H9 (cell line): ENCODE measurements at regions not wholly inside any gene's neighbourhood (a gene's known extent, or its start where the extent isn't known, plus 50 kb on each side); places are given as distances from the start of the nearest gene placed in this dataset.

Experiments used
- DNase-seq: peaks from one replicate; pipeline ENCODE4 v3.0.0-alpha.2; 2017
- H2AFZ ChIP-seq: one replicate; pipeline ENCODE4 v1.6.1; 2013; ENCODE audit warnings: mild to moderate bottlenecking, low read length, control low read depth, moderate library complexity
- H2AK5ac ChIP-seq: 2 replicates; pipeline ENCODE4 v1.6.1; 2013; ENCODE audit warnings: low read length, control low read depth, mixed read lengths; ENCODE audit not compliant: insufficient read length
- H2BK120ac ChIP-seq: one replicate; pipeline ENCODE4 v1.6.1; 2013; ENCODE audit warnings: low read depth, mild to moderate bottlenecking, low read length, control low read depth, inconsistent platforms; ENCODE audit not compliant: poor library complexity, severe bottlenecking
- H2BK12ac ChIP-seq: 2 replicates; pipeline ENCODE4 v1.6.1; 2013; ENCODE audit warnings: low read length, control low read depth, mixed read lengths, low read depth; ENCODE audit not compliant: insufficient read length
- H2BK15ac ChIP-seq: 2 replicates; pipeline ENCODE4 v1.6.1; 2013; ENCODE audit warnings: low read depth, low read length, control low read depth
- H2BK20ac ChIP-seq: one replicate; pipeline ENCODE4 v1.6.1; 2013; ENCODE audit warnings: low read depth, mild to moderate bottlenecking, low read length, control low read depth, inconsistent platforms; ENCODE audit not compliant: poor library complexity, severe bottlenecking
- H2BK5ac ChIP-seq: 2 replicates; pipeline ENCODE4 v1.6.1; 2013; ENCODE audit warnings: low read length, control low read depth, mixed read lengths; ENCODE audit not compliant: insufficient read length
- H3K14ac ChIP-seq: 2 replicates; pipeline ENCODE4 v1.6.1; 2013; ENCODE audit warnings: low read length, control low read depth; ENCODE audit not compliant: insufficient read depth
- H3K18ac ChIP-seq: 2 replicates; pipeline ENCODE4 v1.6.1; 2013; ENCODE audit warnings: low read depth, mild to moderate bottlenecking, mixed read lengths, low read length, control low read depth; ENCODE audit not compliant: insufficient read length
- H3K23ac ChIP-seq: 2 replicates; pipeline ENCODE4 v1.6.1; 2013; ENCODE audit warnings: low read length, control low read depth, mixed read lengths, low read depth; ENCODE audit not compliant: insufficient read length
- H3K23me2 ChIP-seq: 2 replicates; pipeline ENCODE4 v1.6.1; 2013; ENCODE audit warnings: low read depth, mild to moderate bottlenecking, mixed read lengths, low read length, control low read depth; ENCODE audit not compliant: insufficient read length, poor library complexity, severe bottlenecking
- H3K27ac ChIP-seq: 2 replicates; pipeline ENCODE4 v1.5.1; 2013; ENCODE audit warnings: low read length, control low read depth, mixed read lengths, low read depth; ENCODE audit not compliant: insufficient read length
- H3K27me3 ChIP-seq: 2 replicates; pipeline ENCODE4 v1.6.1; 2013; ENCODE audit warnings: low read length, control low read depth, inconsistent platforms; ENCODE audit not compliant: insufficient read depth
- H3K4ac ChIP-seq: 2 replicates; pipeline ENCODE4 v1.6.1; 2013; ENCODE audit warnings: low read depth, mild to moderate bottlenecking, control low read depth, inconsistent platforms, low read length, moderate library complexity
- H3K4me1 ChIP-seq: 2 replicates; pipeline ENCODE4 v1.6.1; 2013; ENCODE audit warnings: low read length, control low read depth, inconsistent platforms; ENCODE audit not compliant: insufficient read depth
- H3K4me2 ChIP-seq: 2 replicates; pipeline ENCODE4 v1.6.1; 2013; ENCODE audit warnings: low read length, control low read depth, mixed read lengths; ENCODE audit not compliant: insufficient read length, insufficient read depth
- H3K56ac ChIP-seq: 2 replicates; pipeline ENCODE4 v1.6.1; 2013; ENCODE audit warnings: low read depth, mild to moderate bottlenecking, mixed read lengths, low read length, control low read depth; ENCODE audit not compliant: insufficient read length
- H3K79me1 ChIP-seq: 2 replicates; pipeline ENCODE4 v1.6.1; 2013; ENCODE audit warnings: low read depth, mild to moderate bottlenecking, moderate library complexity, low read length, control low read depth, inconsistent platforms; ENCODE audit not compliant: insufficient read depth, poor library complexity, severe bottlenecking
- H3K79me2 ChIP-seq: 2 replicates; pipeline ENCODE4 v1.6.1; 2013; ENCODE audit warnings: low read length, control low read depth, inconsistent platforms; ENCODE audit not compliant: insufficient read depth
- H3K9ac ChIP-seq: 2 replicates; pipeline ENCODE4 v1.6.1; 2013; ENCODE audit warnings: low read length, control low read depth, mixed read lengths; ENCODE audit not compliant: insufficient read length; ENCODE audit errors: extremely low read depth
- H3K9me3 ChIP-seq: one replicate; pipeline ENCODE4 v1.6.1; 2013; ENCODE audit warnings: low read depth, low read length, inconsistent platforms; ENCODE audit not compliant: control insufficient read depth
- H3T11ph ChIP-seq: one replicate; pipeline ENCODE4 v1.6.1; 2013; ENCODE audit warnings: mild to moderate bottlenecking, low read length, control low read depth, inconsistent platforms
- H4K20me1 ChIP-seq: one replicate; pipeline ENCODE4 v1.6.1; 2013; ENCODE audit not compliant: control insufficient read depth, insufficient read length, insufficient read depth
- H4K5ac ChIP-seq: 2 replicates; pipeline ENCODE4 v1.6.1; 2013; ENCODE audit warnings: low read depth, mild to moderate bottlenecking, mixed read lengths, low read length, control low read depth; ENCODE audit not compliant: insufficient read length
- H4K8ac ChIP-seq: replicated peaks from 2 replicates; pipeline ENCODE4 v1.6.1; 2013; ENCODE audit warnings: low read length, control low read depth, mixed read lengths, low read depth; ENCODE audit not compliant: insufficient read length
- H4K91ac ChIP-seq: 2 replicates; pipeline ENCODE4 v1.6.1; 2013; ENCODE audit warnings: low read depth, mild to moderate bottlenecking, moderate library complexity, mixed read lengths, low read length, control low read depth; ENCODE audit not compliant: insufficient read length
- H3K27ac Mint-ChIP-seq, 3 experiments: 2 replicates in 2 of 3; 3 replicates in 1 of 3; pipeline ENCODE4 v1.8.0; 2020 to 2021; ENCODE audit warnings: mixed read lengths in 3 of 3, mild to moderate bottlenecking in 1 of 3, moderate library complexity in 1 of 3
- H3K27me3 Mint-ChIP-seq: 2 replicates; pipeline ENCODE4 v1.8.0; 2021; ENCODE audit warnings: low read depth, mild to moderate bottlenecking, moderate library complexity, mixed read lengths
- H3K36me3 Mint-ChIP-seq, 3 experiments: 2 replicates in 2 of 3; 3 replicates in 1 of 3; pipeline ENCODE4 v1.8.0; 2020 to 2021; ENCODE audit warnings: low read depth in 3 of 3, mixed read lengths in 3 of 3; ENCODE audit not compliant: insufficient read depth in 1 of 3
- H3K4me1 Mint-ChIP-seq, 2 experiments: 2 replicates each; pipeline ENCODE4 v1.8.0; 2020; ENCODE audit warnings: mixed read lengths in 2 of 2
- H3K4me3 Mint-ChIP-seq, 2 experiments: 2 replicates in 1 of 2; 3 replicates in 1 of 2; pipeline ENCODE4 v1.8.0; 2020 to 2021; ENCODE audit warnings: mild to moderate bottlenecking in 2 of 2, mixed read lengths in 2 of 2, moderate library complexity in 1 of 2
- H3K9me3 Mint-ChIP-seq, 2 experiments: 2 replicates in 1 of 2; 3 replicates in 1 of 2; pipeline ENCODE4 v1.8.0; 2020; ENCODE audit warnings: mild to moderate bottlenecking in 2 of 2, mixed read lengths in 2 of 2, moderate library complexity in 1 of 2
- WGBS: extraction: QIAGEN DNeasy Blood & Tissue Kit; methylation state at CpG from one replicate; pipeline ENCODE4 v1.1.7; 2013; ENCODE audit warnings: missing lambda C conversion rate, low lambda C conversion rate, mixed read lengths; ENCODE audit not compliant: insufficient read length; ENCODE audit errors: extremely low coverage; 5-methylcytosine and 5-hydroxymethylcytosine counted together
- TF ChIP-seq, protein P1 (sequence below): fragments of 200-600 bp; sonication (generic); conservative IDR thresholded peaks from 3 replicates; pipeline ENCODE4 v1.8.0; 2021; ENCODE audit warnings: antibody characterized with exemption, mild to moderate bottlenecking

DNA sequence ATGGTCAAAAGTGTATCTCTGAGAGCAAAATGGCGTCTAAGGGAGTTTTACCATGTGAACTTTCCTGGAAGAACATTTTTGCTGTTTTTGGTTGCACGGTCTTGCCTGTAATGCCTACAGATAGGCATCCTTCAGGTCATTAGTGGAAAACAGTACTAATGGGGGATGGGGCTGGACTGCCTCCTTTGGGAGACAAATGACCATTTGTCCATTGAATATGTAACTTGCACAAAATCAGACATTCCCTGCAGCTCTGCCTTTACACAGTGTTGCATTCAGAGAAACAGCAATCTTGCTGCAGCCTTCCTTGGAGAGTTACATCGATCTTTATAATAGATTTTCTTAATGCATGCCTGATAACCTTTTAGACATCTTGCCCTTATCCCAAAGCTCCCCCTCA lies 138.5 kb upstream of the EGFLAM start:
- Mint-ChIP-seq H3K27me3 (peaks cover 1% of the 10 kb centered on the region; the same call in 1 of the 2 replicates), H3K27ac (no peak overlapping the region), H3K9me3 (peaks cover 0 to 4% of the 10 kb centered on the region in 2 experiments; a peak in 2 of 5 replicates), H3K4me3 (no peak overlapping the region), H3K4me1 (peaks cover 7% of the 10 kb centered on the region in 2 experiments), H3K36me3 (no peaks in the 10 kb centered on the region)
- no peak overlapping the region for H2BK15ac ChIP-seq
- H2BK20ac ChIP-seq, result no peak overlapping the region
- H4K91ac ChIP-seq, result no peak overlapping the region
- TF ChIP-seq, protein P1, sequence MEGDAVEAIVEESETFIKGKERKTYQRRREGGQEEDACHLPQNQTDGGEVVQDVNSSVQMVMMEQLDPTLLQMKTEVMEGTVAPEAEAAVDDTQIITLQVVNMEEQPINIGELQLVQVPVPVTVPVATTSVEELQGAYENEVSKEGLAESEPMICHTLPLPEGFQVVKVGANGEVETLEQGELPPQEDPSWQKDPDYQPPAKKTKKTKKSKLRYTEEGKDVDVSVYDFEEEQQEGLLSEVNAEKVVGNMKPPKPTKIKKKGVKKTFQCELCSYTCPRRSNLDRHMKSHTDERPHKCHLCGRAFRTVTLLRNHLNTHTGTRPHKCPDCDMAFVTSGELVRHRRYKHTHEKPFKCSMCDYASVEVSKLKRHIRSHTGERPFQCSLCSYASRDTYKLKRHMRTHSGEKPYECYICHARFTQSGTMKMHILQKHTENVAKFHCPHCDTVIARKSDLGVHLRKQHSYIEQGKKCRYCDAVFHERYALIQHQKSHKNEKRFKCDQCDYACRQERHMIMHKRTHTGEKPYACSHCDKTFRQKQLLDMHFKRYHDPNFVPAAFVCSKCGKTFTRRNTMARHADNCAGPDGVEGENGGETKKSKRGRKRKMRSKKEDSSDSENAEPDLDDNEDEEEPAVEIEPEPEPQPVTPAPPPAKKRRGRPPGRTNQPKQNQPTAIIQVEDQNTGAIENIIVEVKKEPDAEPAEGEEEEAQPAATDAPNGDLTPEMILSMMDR, result no peak
- H2BK12ac ChIP-seq, result no peak overlapping the region
- no peak overlapping the region for H4K8ac ChIP-seq
- no peak overlapping the region for H3K4ac ChIP-seq
- no peak for DNase-seq
- H4K20me1 ChIP-seq, result no peaks in the 10 kb centered on the region
- H3K27ac ChIP-seq, result no peak overlapping the region
- no peak overlapping the region for H3K56ac ChIP-seq
- H3K18ac ChIP-seq, result no peak overlapping the region
- H3K23me2 ChIP-seq, result no peaks in the 10 kb centered on the region
- H3K79me1 ChIP-seq, result no peaks in the 10 kb centered on the region
- no peak overlapping the region for H3K4me2 ChIP-seq
- H4K5ac ChIP-seq, result no peak overlapping the region
- no peaks in the 10 kb centered on the region for H3K79me2 ChIP-seq
- no peak overlapping the region for H2BK120ac ChIP-seq
- H2AFZ ChIP-seq, result no peak overlapping the region
- no peaks in the 10 kb centered on the region; the same call in 1 of the 2 replicates for H3K27me3 ChIP-seq
- H2AK5ac ChIP-seq, result no peak overlapping the region
- no peak overlapping the region for H3K9ac ChIP-seq
- no peak overlapping the region for H3K14ac ChIP-seq
- no peak overlapping the region for H3T11ph ChIP-seq
- no CpG with 5 or more reads among the region's 3 CpGs for WGBS
- H3K9me3 ChIP-seq, result no peaks in the 10 kb centered on the region
- H3K23ac ChIP-seq, result no peak overlapping the region
- H2BK5ac ChIP-seq, result no peak overlapping the region
- peaks cover 3% of the 10 kb centered on the region; the same call in 1 of the 2 replicates for H3K4me1 ChIP-seq
